Mucosa of descending colon (tissue), 3 donors: ENCODE measurements at regions not wholly inside any gene's neighbourhood (a gene's known extent, or its start where the extent isn't known, plus 50 kb on each side); places are given as distances from the start of the nearest gene placed in this dataset.

Source experiments
- ATAC-seq: fragments of 200-7000 bp; cut with Tn5 transposase; one replicate; pipeline ENCODE4 v1.9.1; 2020; ENCODE audit warnings: mild to moderate bottlenecking, moderate library complexity
- DNase-seq, 3 donors: peaks; one replicate each; pipeline ENCODE4 v3.0.0-alpha.2; 2020
- H3K36me3 ChIP-seq: fragments of 200-600 bp; one replicate; pipeline ENCODE4 v1.8.0; 2021; ENCODE audit warnings: low read depth, mild to moderate bottlenecking
- H3K4me1 ChIP-seq: fragments of 200-600 bp; one replicate; pipeline ENCODE4 v1.8.0; 2021; ENCODE audit warnings: low read depth, mild to moderate bottlenecking
- H3K4me3 ChIP-seq: fragments of 200-600 bp; one replicate; pipeline ENCODE4 v1.8.0; 2021; ENCODE audit warnings: mild to moderate bottlenecking
- H3K9me3 ChIP-seq: fragments of 200-600 bp; one replicate; pipeline ENCODE4 v1.8.0; 2021; ENCODE audit warnings: mild to moderate bottlenecking
- CTCF ChIP-seq: fragments of 200-600 bp; IDR thresholded peaks from one replicate; pipeline ENCODE4 v1.8.0; 2022; ENCODE audit warnings: antibody characterized with exemption, mild to moderate bottlenecking
- intact Hi-C, 2 donors: fragments of 100-400 bp; cut with DNase I in 1 of 2; cut with micrococcal nuclease in 1 of 2; formaldehyde crosslinking; loops; one replicate each; pipeline versions ENCODE4 v1.11.0 to v1.11.1; 2022; cut with DNase I, micrococcal nuclease
- donor health status: DM: no; HTN: no; CAD: no; lungs with moderate emphysema.
- donor health status: DM: no; HTN: no; CAD: no.
- donor health status: DM: no; HTN: yes; CAD: no.

GRCh38 chr5:110007101-110007500 lies 317.4 kb downstream of the MAN2A1 start:
- H3K4me3 ChIP-seq: no peak overlapping the region
- no peaks in the 10 kb centered on the region for H3K4me1 ChIP-seq
- intact Hi-C loops: no loop called here
- no peak for ATAC-seq
- no peak for DNase-seq
- H3K9me3 ChIP-seq: no peaks in the 10 kb centered on the region
- H3K36me3 ChIP-seq: no peaks in the 10 kb centered on the region
- TF ChIP-seq CTCF: no peak

- DNase-seq (no peak), ATAC-seq (no peak)
- Histone ChIP-seq H3K9me3 (no peaks in the 10 kb centered on the region), H3K4me3 (no peak overlapping the region), H3K4me1 (no peaks in the 10 kb centered on the region), H3K36me3 (no peaks in the 10 kb centered on the region)
- no peak for TF ChIP-seq CTCF
- intact Hi-C loops: no loop called here
These were observed 318.4 kb downstream of the MAN2A1 start for GRCh38 chr5:110008131-110008530.

- no peaks in the 10 kb centered on the region for H3K36me3 ChIP-seq
- TF ChIP-seq CTCF: no peak
- no peak for DNase-seq
These were observed 322.4 kb downstream of the MAN2A1 start for GRCh38 chr5:110012145-110012544.

GRCh38 chr5:110013017-110013416 lies 323.3 kb downstream of the MAN2A1 start:
- H3K36me3 ChIP-seq: no peaks in the 10 kb centered on the region
- intact Hi-C loops: no loop called here
- no peak overlapping the region for H3K4me3 ChIP-seq
- TF ChIP-seq CTCF: no peak
- H3K4me1 ChIP-seq: no peaks in the 10 kb centered on the region
- H3K9me3 ChIP-seq: no peaks in the 10 kb centered on the region
- ATAC-seq: no peak
- no peak for DNase-seq

More at GRCh38 chr5:110012145-110012544, 322.4 kb downstream of the MAN2A1 start:
- Histone ChIP-seq H3K4me3 (no peak overlapping the region), H3K9me3 (no peaks in the 10 kb centered on the region), H3K4me1 (no peaks in the 10 kb centered on the region)
- intact Hi-C loops: no loop called here
- no peak for ATAC-seq

GRCh38 chr5:110017854-110018253 lies 328.1 kb downstream of the MAN2A1 start:
- H3K4me3 ChIP-seq: no peak overlapping the region

More at GRCh38 chr5:110017854-110018253, 328.1 kb downstream of the MAN2A1 start:
- no peak for TF ChIP-seq CTCF
- H3K9me3 ChIP-seq: no peaks in the 10 kb centered on the region
- intact Hi-C loops: no loop called here
- H3K36me3 ChIP-seq: no peaks in the 10 kb centered on the region
- no peak for ATAC-seq
- DNase-seq: no peak
- H3K4me1 ChIP-seq: no peaks in the 10 kb centered on the region
